Hematopoietic multipotent progenitor cell treated with erythropoietin and hydrocortisone succinate and interleukin-3 and kit ligand, for 15 days (in vitro differentiated cells): ENCODE measurements at regions not wholly inside any gene's neighbourhood (a gene's known extent, or its start where the extent isn't known, plus 50 kb on each side); places are given as distances from the start of the nearest gene placed in this dataset.
A peak's percentile ranks its signal among the peaks of the same experiment; 100 is the strongest.

Experiments
- DNase-seq: peaks from one replicate; pipeline ENCODE4 v3.0.0-alpha.2; 2015; ENCODE audit warnings: low spot score

DNA sequence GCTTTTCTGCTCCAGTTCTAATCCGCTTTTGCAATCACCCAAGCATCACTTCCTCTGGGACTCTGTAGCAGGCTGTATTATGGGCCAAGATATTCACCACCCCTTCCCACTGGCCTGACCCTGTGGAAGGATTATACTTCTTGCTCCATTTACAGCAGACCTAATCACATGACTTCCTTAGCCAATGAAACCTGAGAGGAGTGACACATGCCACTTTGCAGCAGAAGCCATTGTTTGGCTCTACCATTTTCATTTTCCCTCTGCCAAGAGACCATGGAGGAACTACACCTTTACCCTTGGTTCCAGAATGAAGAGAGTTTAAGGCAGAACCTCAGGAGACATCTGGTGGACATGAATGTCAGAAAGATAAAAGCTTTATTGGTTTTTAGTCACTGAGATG, 134.9 kb upstream of the HSD17B12 start:
- DNase-seq = no peak

DNA sequence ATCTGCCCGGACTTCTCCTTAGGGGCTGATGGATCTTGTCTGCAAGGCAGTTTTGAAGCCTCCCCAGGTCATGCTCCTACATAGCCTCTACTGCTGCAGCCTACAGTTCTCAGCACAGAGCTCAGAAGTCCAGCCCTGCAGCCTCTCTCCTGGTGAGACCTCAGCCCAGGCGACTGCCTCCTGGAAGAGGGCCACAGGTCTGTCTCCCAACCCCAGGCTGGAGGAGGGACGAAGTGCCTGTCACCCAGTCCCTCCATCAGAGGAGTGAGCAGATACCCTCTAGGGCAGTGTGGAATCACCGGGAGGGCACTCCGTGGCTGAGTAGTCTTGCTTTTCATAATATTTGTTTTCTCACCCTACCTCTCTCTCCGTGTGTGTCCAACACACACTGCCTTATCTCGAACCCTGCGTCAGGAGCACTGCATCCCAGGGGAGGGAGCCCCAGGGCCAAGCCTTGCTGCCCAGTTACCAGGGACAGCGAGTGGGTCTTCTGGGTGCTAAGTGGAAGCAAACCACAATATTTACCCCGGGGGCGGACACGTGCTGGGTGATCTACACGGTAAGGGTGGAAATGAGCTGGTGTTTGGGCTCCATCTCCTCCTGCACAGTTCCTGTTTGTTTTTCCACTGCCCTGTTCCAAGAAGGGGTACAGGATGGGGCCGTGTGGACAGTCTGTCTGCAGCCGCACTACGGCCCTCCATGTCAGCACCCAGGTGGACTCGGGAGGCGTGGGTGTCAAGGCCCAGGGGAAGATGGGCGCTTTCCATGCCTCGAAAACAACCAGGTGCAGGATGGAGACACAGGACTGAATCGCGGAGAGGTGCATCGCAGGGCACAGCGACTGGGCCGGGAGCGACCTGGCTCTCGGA, 133.7 kb upstream of the HSD17B12 start:
- no peak for DNase-seq

DNA sequence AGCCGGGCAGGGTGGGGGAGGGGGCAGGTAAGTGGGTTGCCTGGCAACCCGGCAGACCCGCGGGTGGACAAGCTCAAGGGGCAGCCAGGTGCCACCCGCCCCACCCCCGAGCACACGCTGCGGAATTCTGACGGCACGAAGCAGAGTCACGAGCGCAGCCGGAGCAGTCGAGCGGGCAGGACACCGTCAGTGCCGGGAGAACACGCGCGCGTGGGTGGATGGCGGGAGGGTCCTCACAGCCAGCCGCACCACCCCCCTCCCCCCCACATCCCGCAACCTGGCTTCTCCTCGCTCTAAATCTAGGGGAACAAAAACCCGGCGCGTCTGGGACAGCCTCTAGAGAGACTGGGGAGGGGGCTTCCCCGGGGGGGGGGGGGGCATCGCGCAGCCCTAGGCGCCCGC, 133.1 kb upstream of the HSD17B12 start:
- no peak for DNase-seq

DNA sequence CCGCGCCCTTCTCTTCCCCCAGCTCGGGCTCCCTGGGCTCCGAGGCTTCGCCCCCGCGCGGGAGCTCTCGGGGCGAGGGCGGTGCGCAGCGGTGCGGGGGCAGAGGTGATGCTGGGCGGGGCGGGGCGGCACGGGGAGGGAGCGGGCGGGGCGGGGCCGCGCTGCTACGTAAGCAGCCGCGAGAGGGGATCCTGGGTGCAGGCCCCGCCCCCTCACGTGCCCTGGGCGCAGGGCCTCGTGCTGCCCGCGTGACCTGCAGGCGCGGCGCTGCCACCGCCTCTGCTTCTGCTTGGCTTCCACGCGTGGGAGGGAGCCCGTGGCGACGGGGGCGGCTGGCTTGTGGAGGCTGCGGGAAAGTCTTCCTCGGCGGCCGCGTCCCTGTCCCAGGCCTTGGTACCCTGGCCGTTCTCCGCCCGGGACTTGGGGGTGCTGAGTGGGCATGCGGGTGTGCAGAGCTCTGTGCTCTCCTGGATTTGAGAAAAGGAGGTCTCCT, 132.6 kb upstream of the HSD17B12 start:
- DNase-seq = peak; percentile 37

DNA sequence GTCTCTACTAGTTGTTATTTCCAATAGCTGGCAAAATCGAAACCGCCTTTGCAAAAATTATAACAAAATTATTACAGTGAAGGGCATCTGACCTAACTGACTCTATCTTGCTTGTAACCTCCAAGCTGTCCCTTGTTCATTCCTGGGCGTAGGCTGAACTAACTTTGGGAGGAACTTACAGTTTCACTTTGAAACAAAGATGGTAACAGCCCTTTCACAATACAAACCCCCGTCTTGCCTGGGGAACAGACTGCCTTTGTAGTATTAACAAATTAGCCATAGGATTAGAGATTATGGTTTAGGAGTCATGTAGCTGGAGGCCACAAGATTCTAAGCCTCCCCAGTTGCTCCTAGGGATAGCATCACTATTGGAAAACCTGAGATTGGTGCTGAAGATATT, 131.6 kb upstream of the HSD17B12 start:
- DNase-seq = no peak

- no peak for DNase-seq
Observed at GRCh38 chr11:43549624-43550023, 130.9 kb upstream of the HSD17B12 start.

DNA sequence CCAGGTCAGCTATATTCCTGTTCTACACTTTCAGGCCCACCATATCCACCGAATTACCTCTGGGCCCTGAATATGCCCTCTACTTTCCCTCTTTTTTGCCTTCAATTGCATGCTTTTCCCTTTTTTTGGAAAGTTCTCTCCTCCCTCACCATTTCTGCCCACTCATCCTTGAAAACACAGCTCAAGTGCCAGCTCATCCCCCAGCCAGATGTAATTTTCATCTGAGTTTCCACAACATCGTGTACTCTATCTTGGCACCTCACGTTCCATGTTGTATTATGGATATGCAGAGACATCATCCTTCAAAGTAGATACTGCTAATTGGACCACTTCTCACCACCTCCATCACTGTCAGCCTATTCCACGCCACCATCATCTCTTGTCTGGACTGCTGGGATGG, 129.8 kb upstream of the HSD17B12 start:
- DNase-seq = no peak

DNA sequence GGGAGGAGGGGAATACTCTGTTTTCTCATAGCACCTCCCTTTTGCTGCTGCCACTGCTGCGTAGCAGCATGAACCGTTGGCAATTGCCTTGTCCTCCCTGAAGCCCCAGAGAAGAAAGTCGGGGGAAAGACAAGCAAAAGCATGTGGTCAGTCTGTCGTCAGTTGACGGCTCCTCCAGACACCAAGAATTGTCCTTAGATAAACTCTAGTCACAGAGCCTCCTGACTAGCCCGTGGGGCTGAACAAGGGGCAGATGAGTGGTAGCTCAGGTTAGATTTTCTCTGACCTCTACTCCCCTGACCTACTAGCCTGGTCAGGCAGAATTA, 126.4 kb upstream of the HSD17B12 start:
- DNase-seq = no peak

DNA sequence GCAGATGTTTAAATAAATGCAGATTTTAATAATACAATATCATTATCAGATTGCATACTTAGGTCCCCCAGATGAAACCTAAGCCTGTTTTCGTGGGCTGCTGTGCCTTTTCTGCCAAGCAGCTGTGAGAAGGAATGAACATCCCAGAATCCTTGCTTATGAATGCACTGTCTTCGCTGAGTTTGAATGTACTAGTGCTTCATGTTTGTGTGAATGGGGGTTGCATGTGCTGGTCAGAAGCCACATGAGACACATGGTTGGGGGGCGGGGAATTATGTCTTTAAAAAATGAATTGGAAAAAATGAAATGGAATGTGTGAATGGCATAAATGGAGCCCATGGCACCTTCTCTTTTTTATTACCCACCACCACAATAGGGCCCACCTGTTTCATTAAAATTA, 125.4 kb upstream of the HSD17B12 start:
- DNase-seq = no peak

- DNase-seq = no peak
Observed at GRCh38 chr11:43555816-43556611, 124.5 kb upstream of the HSD17B12 start.

GRCh38 chr11:43556612-43557375, 123.7 kb upstream of the HSD17B12 start:
- DNase-seq = no peak

GRCh38 chr11:43557553-43558110, 122.9 kb upstream of the HSD17B12 start:
- no peak for DNase-seq

DNA sequence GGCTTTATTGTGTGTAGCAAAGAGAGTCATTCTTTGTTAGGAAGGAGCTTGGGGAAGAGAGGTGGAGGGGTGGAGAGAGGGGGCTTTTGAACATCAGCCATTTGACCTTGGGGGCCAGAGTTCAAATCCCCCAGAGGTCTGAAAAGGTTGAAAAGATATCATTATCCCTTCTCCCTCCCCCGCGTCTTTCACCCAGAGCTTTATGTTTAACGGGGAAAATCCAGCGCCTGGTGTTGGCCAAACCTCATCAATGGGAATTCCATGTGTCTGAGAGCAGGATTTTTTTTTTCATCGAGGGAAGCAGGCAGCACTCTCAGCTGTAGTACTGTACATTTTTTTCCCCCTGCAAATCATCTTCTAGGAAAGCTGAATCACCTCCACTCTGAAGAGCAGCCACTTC, 122.4 kb upstream of the HSD17B12 start:
- DNase-seq = no peak

DNA sequence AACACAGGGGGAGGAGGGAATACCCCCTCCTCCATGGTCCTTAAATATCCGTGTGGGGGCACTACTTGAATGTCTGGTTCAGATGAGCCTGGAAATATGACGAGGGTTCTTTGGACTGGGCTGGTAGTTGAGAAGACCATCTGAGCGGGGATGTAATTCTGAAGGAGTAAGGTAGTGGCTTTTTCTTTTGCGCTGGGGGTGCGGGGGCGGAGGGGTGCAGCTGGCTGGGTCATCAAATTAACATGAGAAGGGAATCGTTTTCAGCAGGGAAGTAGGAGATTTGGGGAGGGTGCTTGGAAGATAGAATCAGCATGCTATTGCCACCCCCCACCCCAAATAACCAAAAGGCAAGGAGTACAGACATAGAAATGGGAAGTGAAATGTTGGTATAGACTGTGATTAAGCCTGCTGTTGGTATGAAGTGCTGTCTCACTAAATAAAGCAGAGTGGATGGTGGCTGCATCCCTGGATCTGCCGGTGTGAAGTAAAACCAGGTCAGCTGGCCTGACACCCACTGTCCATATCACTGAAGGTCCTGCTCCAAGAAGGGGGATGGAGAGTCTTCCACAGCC, 121.9 kb upstream of the HSD17B12 start:
- no peak for DNase-seq

GRCh38 chr11:43561832-43562231, 118.7 kb upstream of the HSD17B12 start:
- no peak for DNase-seq

- peak; percentile 45 for DNase-seq
Observed at GRCh38 chr11:43567396-43567975, 113.1 kb upstream of the HSD17B12 start.

- no peak for DNase-seq
Observed at GRCh38 chr11:43573233-43573632, 107.3 kb upstream of the HSD17B12 start.

GRCh38 chr11:43573873-43574272, 106.7 kb upstream of the HSD17B12 start:
- DNase-seq = no peak

DNA sequence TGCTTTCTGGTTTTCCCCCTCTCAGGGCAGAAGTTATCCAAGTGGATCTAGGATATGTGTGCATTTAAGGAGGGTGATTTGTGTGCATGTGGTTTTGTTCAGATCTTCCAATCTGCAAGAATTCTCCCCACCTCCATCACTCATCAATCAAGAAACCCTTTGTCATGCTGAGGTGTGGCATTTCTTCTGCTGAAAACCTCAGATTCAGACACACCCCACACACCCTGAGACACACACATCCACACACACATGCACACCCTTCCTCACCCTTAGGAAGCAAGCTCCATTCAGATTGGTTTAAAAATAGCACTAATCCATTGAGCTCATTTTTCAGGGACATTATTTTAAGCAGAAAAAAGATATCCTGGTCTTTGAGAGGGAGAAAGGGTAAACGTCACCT, 106.1 kb upstream of the HSD17B12 start:
- no peak for DNase-seq

GRCh38 chr11:43574949-43575912, 105.3 kb upstream of the HSD17B12 start:
- DNase-seq = no peak
